Retinal pigment epithelial cell (primary cell): ENCODE measurements at regions not wholly inside any gene's neighbourhood (a gene's known extent, or its start where the extent isn't known, plus 50 kb on each side); places are given as distances from the start of the nearest gene placed in this dataset.
"Not testable (repeated sequence)": the region's sequence is repeated elsewhere in the genome, so short reads cannot be mapped to it uniquely, and the experiment has no call there.

Experiments
- DNase-seq: peaks from one replicate; pipeline ENCODE4 v3.0.0-alpha.2; 2010; ENCODE audit warnings: low read depth
- H3K4me3 ChIP-seq: 2 replicates; pipeline ENCODE4 v1.5.1; 2011; ENCODE audit warnings: mild to moderate bottlenecking, low read length, control low read depth, moderate library complexity
- CTCF ChIP-seq: conservative IDR thresholded peaks from 2 replicates; pipeline ENCODE4 v1.5.1; 2011; ENCODE audit warnings: low read depth, low read length, control low read depth, inconsistent platforms

- no peak for DNase-seq
- TF ChIP-seq CTCF: no peak
- no peak overlapping the region for H3K4me3 ChIP-seq
These were observed 260.0 kb downstream of the GATA3 start for GRCh38 chr10:8314486-8314885.

- DNase-seq: no peak
- no peak for TF ChIP-seq CTCF
- H3K4me3 ChIP-seq: no peak overlapping the region
These were observed 261.1 kb downstream of the GATA3 start for GRCh38 chr10:8315619-8316021.

- no peak overlapping the region for H3K4me3 ChIP-seq
- no peak for DNase-seq
- TF ChIP-seq CTCF: no peak
These were observed 261.8 kb downstream of the GATA3 start for GRCh38 chr10:8316284-8316683.

GRCh38 chr10:8318429-8318828 lies 263.9 kb downstream of the GATA3 start:
- H3K4me3 ChIP-seq, DNase-seq: not testable (repeated sequence)

GRCh38 chr10:8318956-8319355 lies 264.5 kb downstream of the GATA3 start:
- no peak for DNase-seq
- TF ChIP-seq CTCF: no peak
- H3K4me3 ChIP-seq: no peak overlapping the region

GRCh38 chr10:8319704-8320103 lies 265.2 kb downstream of the GATA3 start:
- no peak for TF ChIP-seq CTCF
- no peak overlapping the region for H3K4me3 ChIP-seq
- no peak for DNase-seq

- H3K4me3 ChIP-seq: no peak overlapping the region
- no peak for DNase-seq
- no peak for TF ChIP-seq CTCF
These were observed 267.5 kb downstream of the GATA3 start for GRCh38 chr10:8321990-8322389.
